ENCODE measurements at regions not wholly inside any gene's neighbourhood (a gene's known extent, or its start where the extent isn't known, plus 50 kb on each side); places are given as distances from the start of the nearest gene placed in this dataset.
"Not testable (repeated sequence)": the region's sequence is repeated elsewhere in the genome, so short reads cannot be mapped to it uniquely, and the experiment has no call there.

- no peak for DNase-seq (ENCODE audit: low read depth in 2 of 3, low spot score in 2 of 3)
Measured at GRCh38 chr3:153889905-153890334, 231.3 kb upstream of the ARHGEF26 start.

- no peak for DNase-seq (ENCODE audit: low read depth in 2 of 3, low spot score in 2 of 3)
Measured at GRCh38 chr3:153892126-153892525, 229.1 kb upstream of the ARHGEF26 start.

GRCh38 chr3:153894857-153895256 lies 226.3 kb upstream of the ARHGEF26 start:
- no peak for DNase-seq (ENCODE audit: low read depth in 2 of 3, low spot score in 2 of 3)

GRCh38 chr3:153896197-153896596 lies 225.0 kb upstream of the ARHGEF26 start:
- DNase-seq (ENCODE audit: low read depth in 2 of 3, low spot score in 2 of 3), result no peak

- DNase-seq (ENCODE audit: low read depth in 2 of 3, low spot score in 2 of 3), result no peak
Measured at GRCh38 chr3:153897025-153897723, 224.0 kb upstream of the ARHGEF26 start.

GRCh38 chr3:153897842-153898241 lies 223.3 kb upstream of the ARHGEF26 start:
- DNase-seq (ENCODE audit: low read depth in 2 of 3, low spot score in 2 of 3), result no peak

- no peak for DNase-seq (ENCODE audit: low read depth in 2 of 3, low spot score in 2 of 3)
Measured at GRCh38 chr3:153901152-153901551, 220.0 kb upstream of the ARHGEF26 start.

- no peak for DNase-seq (ENCODE audit: low read depth in 2 of 3, low spot score in 2 of 3)
Measured at GRCh38 chr3:153901991-153902390, 219.2 kb upstream of the ARHGEF26 start.

GRCh38 chr3:153903430-153903829 lies 217.8 kb upstream of the ARHGEF26 start:
- DNase-seq (ENCODE audit: low read depth in 2 of 3, low spot score in 2 of 3), result no peak

GRCh38 chr3:153906366-153906765 lies 214.8 kb upstream of the ARHGEF26 start:
- no peak for DNase-seq (ENCODE audit: low read depth in 2 of 3, low spot score in 2 of 3)

GRCh38 chr3:153910387-153910786 lies 210.8 kb upstream of the ARHGEF26 start:
- DNase-seq (ENCODE audit: low read depth in 2 of 3, low spot score in 2 of 3), result no peak

- DNase-seq (ENCODE audit: low read depth in 2 of 3, low spot score in 2 of 3), result no peak
Measured at GRCh38 chr3:153911116-153911515, 210.1 kb upstream of the ARHGEF26 start.

GRCh38 chr3:153919773-153920172 lies 201.4 kb upstream of the ARHGEF26 start:
- DNase-seq (ENCODE audit: low read depth in 2 of 3, low spot score in 2 of 3), result no peak

- DNase-seq (ENCODE audit: low read depth in 2 of 3, low spot score in 2 of 3), result no peak
Measured at GRCh38 chr3:153921826-153922225, 199.4 kb upstream of the ARHGEF26 start.

- DNase-seq (ENCODE audit: low read depth in 2 of 3, low spot score in 2 of 3), result no peak
Measured at GRCh38 chr3:153925841-153926514, 195.2 kb upstream of the ARHGEF26 start.

- DNase-seq (ENCODE audit: low read depth in 2 of 3, low spot score in 2 of 3), result no peak
Measured at GRCh38 chr3:153927107-153927506, 194.1 kb upstream of the ARHGEF26 start.

- DNase-seq (ENCODE audit: low read depth in 2 of 3, low spot score in 2 of 3), result no peak
Measured at GRCh38 chr3:153928851-153929250, 192.3 kb upstream of the ARHGEF26 start.

- not testable (repeated sequence) for DNase-seq (ENCODE audit: low read depth in 2 of 3, low spot score in 2 of 3)
Measured at GRCh38 chr3:153933481-153933880, 187.7 kb upstream of the ARHGEF26 start.

GRCh38 chr3:153944084-153944483 lies 177.1 kb upstream of the ARHGEF26 start:
- DNase-seq (ENCODE audit: low read depth in 2 of 3, low spot score in 2 of 3), result no peak

- no peak for DNase-seq (ENCODE audit: low read depth in 2 of 3, low spot score in 2 of 3)
Measured at GRCh38 chr3:153951276-153951675, 169.9 kb upstream of the ARHGEF26 start.

GRCh38 chr3:153952091-153952490 lies 169.1 kb upstream of the ARHGEF26 start:
- no peak for DNase-seq (ENCODE audit: low read depth in 2 of 3, low spot score in 2 of 3)

GRCh38 chr3:153956613-153957012 lies 164.6 kb upstream of the ARHGEF26 start:
- DNase-seq (ENCODE audit: low read depth in 2 of 3, low spot score in 2 of 3), result no peak

GRCh38 chr3:153957421-153957820 lies 163.8 kb upstream of the ARHGEF26 start:
- DNase-seq (ENCODE audit: low read depth in 2 of 3, low spot score in 2 of 3), result no peak

All from activated CD8-positive, alpha-beta memory T cell treated with anti-CD3 and anti-CD28 coated beads for 48 hours (primary cell).